Panc1 (cell line): ENCODE measurements at regions not wholly inside any gene's neighbourhood (a gene's known extent, or its start where the extent isn't known, plus 50 kb on each side); places are given as distances from the start of the nearest gene placed in this dataset.

Experiments used
- ATAC-seq: fragments of 200-7000 bp; cut with Tn5 transposase; 2 replicates; pipeline ENCODE4 v1.9.1; 2020; ENCODE audit warnings: mild to moderate bottlenecking, moderate library complexity
- BruUV-seq: library from RNA; stranded (reverse); fragments of 400-500 nt; replicated peaks from 2 replicates; lab custom pipeline; 2021; lab: Mats Ljungman, UMichigan
- CTCF ChIA-PET: fragments of 300-600 bp; sonication (Branson Sonifier 250); formaldehyde crosslinking; loops from one replicate; lab custom pipeline; 2022; ENCODE audit warnings: antibody characterized with exemption; lab: Charles Lee
- POLR2A ChIA-PET: fragments of 300-600 bp; sonication (Branson Sonifier 250); formaldehyde crosslinking; loops from one replicate; lab custom pipeline; 2022; ENCODE audit warnings: antibody characterized with exemption; lab: Charles Lee
- DNase-seq: peaks from one replicate; pipeline ENCODE4 v3.0.0-alpha.2; 2010; ENCODE audit warnings: low read depth, low spot score
- H3K27ac ChIP-seq: 2 replicates; pipeline ENCODE4 v1.5.1; 2011; ENCODE audit warnings: mild to moderate bottlenecking, low read length, inconsistent platforms
- H3K27me3 ChIP-seq: fragments of 200-500 bp; sonication (Bioruptor generic); 2 replicates; pipeline ENCODE4 v1.6.0; 2014; ENCODE audit warnings: low read length, inconsistent platforms; ENCODE audit not compliant: control insufficient read depth, insufficient read depth
- H3K36me3 ChIP-seq: fragments of 200-500 bp; sonication (Bioruptor generic); 2 replicates; pipeline ENCODE4 v1.5.1; 2014; ENCODE audit warnings: inconsistent platforms, mild to moderate bottlenecking, low read length, moderate library complexity; ENCODE audit not compliant: control insufficient read depth, insufficient read depth
- H3K4me1 ChIP-seq: 2 replicates; pipeline ENCODE4 v1.5.1; 2011; ENCODE audit warnings: inconsistent platforms, mild to moderate bottlenecking, low read length, moderate library complexity; ENCODE audit not compliant: control insufficient read depth, insufficient read depth
- H3K4me3 ChIP-seq, 2 experiments: 2 replicates each; pipeline ENCODE4 v1.5.1; 2011 to 2012; ENCODE audit warnings: low read depth in 2 of 2, low read length in 2 of 2, mild to moderate bottlenecking in 2 of 2, inconsistent platforms in 1 of 2, moderate library complexity in 1 of 2
- H3K9me3 ChIP-seq: fragments of 200-500 bp; sonication (Bioruptor generic); 2 replicates; pipeline ENCODE4 v1.5.1; 2014; ENCODE audit warnings: low read depth, mild to moderate bottlenecking, inconsistent platforms, low read length, moderate library complexity; ENCODE audit not compliant: control insufficient read depth, insufficient read depth
- CTCF ChIP-seq: fragments of 450-650 bp; IDR thresholded peaks from 2 replicates; pipeline ENCODE4 v1.5.1; 2017; ENCODE audit warnings: mild to moderate bottlenecking
- POLR2AphosphoS5 ChIP-seq: IDR thresholded peaks from 2 replicates; pipeline ENCODE4 v1.6.1; 2012; ENCODE audit warnings: mild to moderate bottlenecking, low read depth, low read length, moderate library complexity
- SIN3A ChIP-seq: IDR thresholded peaks from 2 replicates; pipeline ENCODE4 v1.6.1; 2012; ENCODE audit warnings: low read depth, mild to moderate bottlenecking, low read length, moderate library complexity, borderline replicate concordance; ENCODE audit not compliant: insufficient read depth
- TCF7L2 ChIP-seq: IDR thresholded peaks from 2 replicates; pipeline ENCODE4 v1.6.1; 2011; ENCODE audit warnings: mild to moderate bottlenecking, low read depth, low read length, inconsistent platforms
- in situ Hi-C: cut with HindIII; loops from 2 replicates; pipeline ENCODE4 v1.10.0; 2016; ENCODE audit warnings: low sequenced_read_pairs, low pct_unique_long_range_greater_than_20kb
- intact Hi-C: fragments of 100-400 bp; cut with micrococcal nuclease; formaldehyde crosslinking; loops from one replicate; pipeline ENCODE4 v1.10.0; 2022; ENCODE audit not compliant: unreplicated experiment
- TF ChIP-seq, protein P1 (sequence below), 2 experiments: IDR thresholded peaks; 2 replicates each; pipeline ENCODE4 v1.6.1; 2011 to 2012; ENCODE audit warnings: low read depth in 2 of 2, control low read depth in 1 of 2, low read length in 1 of 2, mild to moderate bottlenecking in 1 of 2, moderate library complexity in 1 of 2; ENCODE audit not compliant: insufficient read depth in 1 of 2

DNA sequence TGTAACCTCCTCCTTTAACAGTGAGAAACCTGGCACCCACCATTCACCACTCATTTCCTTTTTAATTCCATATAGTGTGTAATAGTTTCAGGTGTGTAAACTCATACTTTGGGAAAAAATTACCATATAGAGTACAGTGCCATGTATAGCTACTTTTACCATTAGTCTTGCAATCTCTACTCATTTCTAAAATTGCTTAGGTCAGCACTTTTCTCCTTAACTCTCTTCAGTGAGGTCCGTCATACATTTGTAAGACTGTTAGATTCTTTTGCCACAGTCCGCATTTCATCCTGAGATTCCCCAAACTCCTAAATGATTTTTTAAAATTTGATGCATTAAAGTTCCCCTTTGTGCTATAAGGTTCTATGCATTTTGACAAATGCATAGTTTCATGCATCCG lies 238.3 kb upstream of the ATP10A start:
- CTCF ChIA-PET: no interaction called here
- no peaks in the 10 kb centered on the region for H3K9me3 ChIP-seq
- intact Hi-C loops: no loop called here

GRCh38 chr15:26098801-26099200 lies 235.7 kb upstream of the ATP10A start:
- no peak overlapping the region for H3K4me3 ChIP-seq
- no peaks in the 10 kb centered on the region for H3K9me3 ChIP-seq
- CTCF ChIA-PET: no interaction called here
- H3K4me1 ChIP-seq: no peaks in the 10 kb centered on the region
- no peaks in the 10 kb centered on the region for H3K36me3 ChIP-seq
- ATAC-seq: no peak
- BruUV-seq: no TSS peak
- H3K27ac ChIP-seq: no peak overlapping the region
- no peaks in the 10 kb centered on the region for H3K27me3 ChIP-seq
- POLR2A ChIA-PET: no interaction called here
- intact Hi-C loops (no loop called here), in situ Hi-C loops (no loop called here)
- TF ChIP-seq SIN3A: no peak
- TF ChIP-seq, protein P1, sequence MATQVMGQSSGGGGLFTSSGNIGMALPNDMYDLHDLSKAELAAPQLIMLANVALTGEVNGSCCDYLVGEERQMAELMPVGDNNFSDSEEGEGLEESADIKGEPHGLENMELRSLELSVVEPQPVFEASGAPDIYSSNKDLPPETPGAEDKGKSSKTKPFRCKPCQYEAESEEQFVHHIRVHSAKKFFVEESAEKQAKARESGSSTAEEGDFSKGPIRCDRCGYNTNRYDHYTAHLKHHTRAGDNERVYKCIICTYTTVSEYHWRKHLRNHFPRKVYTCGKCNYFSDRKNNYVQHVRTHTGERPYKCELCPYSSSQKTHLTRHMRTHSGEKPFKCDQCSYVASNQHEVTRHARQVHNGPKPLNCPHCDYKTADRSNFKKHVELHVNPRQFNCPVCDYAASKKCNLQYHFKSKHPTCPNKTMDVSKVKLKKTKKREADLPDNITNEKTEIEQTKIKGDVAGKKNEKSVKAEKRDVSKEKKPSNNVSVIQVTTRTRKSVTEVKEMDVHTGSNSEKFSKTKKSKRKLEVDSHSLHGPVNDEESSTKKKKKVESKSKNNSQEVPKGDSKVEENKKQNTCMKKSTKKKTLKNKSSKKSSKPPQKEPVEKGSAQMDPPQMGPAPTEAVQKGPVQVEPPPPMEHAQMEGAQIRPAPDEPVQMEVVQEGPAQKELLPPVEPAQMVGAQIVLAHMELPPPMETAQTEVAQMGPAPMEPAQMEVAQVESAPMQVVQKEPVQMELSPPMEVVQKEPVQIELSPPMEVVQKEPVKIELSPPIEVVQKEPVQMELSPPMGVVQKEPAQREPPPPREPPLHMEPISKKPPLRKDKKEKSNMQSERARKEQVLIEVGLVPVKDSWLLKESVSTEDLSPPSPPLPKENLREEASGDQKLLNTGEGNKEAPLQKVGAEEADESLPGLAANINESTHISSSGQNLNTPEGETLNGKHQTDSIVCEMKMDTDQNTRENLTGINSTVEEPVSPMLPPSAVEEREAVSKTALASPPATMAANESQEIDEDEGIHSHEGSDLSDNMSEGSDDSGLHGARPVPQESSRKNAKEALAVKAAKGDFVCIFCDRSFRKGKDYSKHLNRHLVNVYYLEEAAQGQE (IDR thresholded peaks at IDR 0.05; ENCODE audit: insufficient read depth in 1 of 2, low read depth in 2 of 2, low read length in 1 of 2): no peak
- no peak for TF ChIP-seq CTCF
- DNase-seq: no peak

More for the DNA sequence above, 238.3 kb upstream of the ATP10A start:
- no peak for ATAC-seq
- no peak for TF ChIP-seq TCF7L2
- TF ChIP-seq SIN3A: no peak
- TF ChIP-seq CTCF: no peak
- no peak for TF ChIP-seq POLR2AphosphoS5
- TF ChIP-seq, protein P1 (IDR thresholded peaks at IDR 0.05; ENCODE audit: insufficient read depth in 1 of 2, low read depth in 2 of 2, low read length in 1 of 2): no peak
- Histone ChIP-seq H3K4me1 (no peaks in the 10 kb centered on the region), H3K36me3 (no peaks in the 10 kb centered on the region), H3K4me3 (no peak overlapping the region), H3K27ac (no peak overlapping the region), H3K27me3 (no peaks in the 10 kb centered on the region)
- BruUV-seq: no TSS peak
- POLR2A ChIA-PET: interaction anchor here (0.7 kb wide), 1 partner anchor 193 kb away, joined by 10 read pairs; no protein-coding TSS in a partner anchor
- in situ Hi-C loops: no loop called here
- DNase-seq: no peak
